GM12878 (cell line): ENCODE measurements at regions not wholly inside any gene's neighbourhood (a gene's known extent, or its start where the extent isn't known, plus 50 kb on each side); places are given as distances from the start of the nearest gene placed in this dataset.

Source experiments
- ATAC-seq: fragments of 200-7000 bp; cut with Tn5 transposase; 3 replicates; pipeline ENCODE4 v1.9.1; 2020; ENCODE audit warnings: mild to moderate bottlenecking, moderate library complexity
- BruUV-seq: library from RNA; stranded (reverse); fragments of 400-500 nt; replicated peaks from 2 replicates; lab custom pipeline; 2021; lab: Mats Ljungman, UMichigan
- CTCF ChIA-PET: fragments of 300-600 bp; sonication (Branson Sonifier 250); formaldehyde crosslinking; extraction: SDS; loops from one replicate; lab custom pipeline; 2021; ENCODE audit warnings: inconsistent platforms; lab: Yijun Ruan, JAX
- POLR2A ChIA-PET: fragments of 350-600 bp; formaldehyde crosslinking; extraction: SDS; loops from one replicate; lab custom pipeline; 2021; ENCODE audit warnings: inconsistent platforms; lab: Charles Lee
- RAD21 ChIA-PET: fragments of 300-600 bp; sonication (Branson Sonifier 250); formaldehyde crosslinking; loops from one replicate; lab custom pipeline; 2023; ENCODE audit warnings: antibody characterized with exemption; ENCODE audit not compliant: unreplicated experiment; lab: Charles Lee
- SMC1A ChIA-PET: fragments of 300-600 bp; sonication (Branson Sonifier 250); formaldehyde crosslinking; loops from one replicate; lab custom pipeline; 2023; ENCODE audit not compliant: unreplicated experiment, uncharacterized antibody; lab: Charles Lee
- DNase-seq: peaks from one replicate; pipeline ENCODE4 v3.0.0-alpha.2; 2011; ENCODE audit warnings: low read depth, low spot score
- FAIRE-seq: peaks from 3 replicates; lab custom pipeline; 2011; peaks lifted over from hg19 to GRCh38; lab: Jason Lieb, UNC
- H2AFZ ChIP-seq: 2 replicates; pipeline ENCODE4 v1.6.0; 2011; ENCODE audit warnings: low read depth, low read length, control low read depth; ENCODE audit not compliant: control insufficient read depth
- H3K27ac ChIP-seq: 2 replicates; pipeline ENCODE4 v1.5.1; 2011; ENCODE audit warnings: control low read depth; ENCODE audit not compliant: control insufficient read depth, insufficient read depth
- H3K27me3 ChIP-seq, 2 experiments: replicated peaks in 1 of 2; 2 replicates each; pipeline versions ENCODE4 v1.6.0 to v1.6.1; 2011; ENCODE audit warnings: low read length in 1 of 2; ENCODE audit not compliant: control insufficient read depth in 2 of 2, insufficient read depth in 2 of 2
- H3K36me3 ChIP-seq, 2 experiments: 2 replicates each; pipeline ENCODE4 v1.5.1; 2011; ENCODE audit warnings: low read length in 1 of 2; ENCODE audit not compliant: control insufficient read depth in 2 of 2, insufficient read depth in 2 of 2
- H3K4me1 ChIP-seq: 2 replicates; pipeline ENCODE4 v1.6.1; 2011; ENCODE audit warnings: mild to moderate bottlenecking, low read length, moderate library complexity, mixed read lengths; ENCODE audit not compliant: control insufficient read depth, insufficient read depth
- H3K4me2 ChIP-seq: 2 replicates; pipeline ENCODE4 v1.6.0; 2011; ENCODE audit warnings: control low read depth; ENCODE audit not compliant: control insufficient read depth, insufficient read depth
- H3K4me3 ChIP-seq: fragments of 200-600 bp; sonication (generic); 2 replicates; pipeline ENCODE4 v1.5.1; 2016
- H3K79me2 ChIP-seq: 2 replicates; pipeline ENCODE4 v1.6.0; 2011; ENCODE audit warnings: low read length; ENCODE audit not compliant: control insufficient read depth, insufficient read depth
- H3K9ac ChIP-seq: 2 replicates; pipeline ENCODE4 v1.8.0; 2011; ENCODE audit warnings: low read length, control low read depth, mixed read lengths; ENCODE audit not compliant: control insufficient read depth, insufficient read depth
- H3K9me3 ChIP-seq: replicated peaks from 3 replicates; pipeline ENCODE4 v1.5.1; 2011; ENCODE audit warnings: mild to moderate bottlenecking, low read length; ENCODE audit not compliant: control insufficient read depth, insufficient read depth
- H4K20me1 ChIP-seq: 2 replicates; pipeline ENCODE4 v1.6.0; 2011; ENCODE audit not compliant: control insufficient read depth, insufficient read depth
- CBX3 ChIP-seq: fragments of 200-600 bp; sonication (generic); IDR thresholded peaks from 2 replicates; pipeline ENCODE4 v1.6.1; 2016; ENCODE audit warnings: low read depth, borderline replicate concordance
- ESRRA ChIP-seq: IDR thresholded peaks from 2 replicates; pipeline ENCODE4 v1.6.1; 2012; ENCODE audit warnings: mild to moderate bottlenecking, low read length, improper control_type of control experiment
- JUND ChIP-seq: IDR thresholded peaks from 2 replicates; pipeline ENCODE4 v1.6.1; 2012; ENCODE audit warnings: low read depth, mild to moderate bottlenecking, low read length, improper control_type of control experiment, moderate library complexity
- MXI1 ChIP-seq: fragments of 150-350 bp; IDR thresholded peaks from 2 replicates; pipeline ENCODE4 v1.6.1; 2011; ENCODE audit warnings: low read depth, mild to moderate bottlenecking, inconsistent platforms, low read length, improper control_type of control experiment
- NFYA ChIP-seq: IDR thresholded peaks from 2 replicates; pipeline ENCODE4 v1.6.1; 2011; ENCODE audit warnings: low read depth, mild to moderate bottlenecking, low read length, improper control_type of control experiment, borderline replicate concordance
- NR2C1 ChIP-seq: fragments of 450-650 bp; IDR thresholded peaks from 2 replicates; pipeline ENCODE4 v1.6.1; 2017; ENCODE audit warnings: antibody characterized with exemption, mild to moderate bottlenecking, moderate library complexity
- RAD51 ChIP-seq: fragments of 450-650 bp; IDR thresholded peaks from 2 replicates; pipeline ENCODE4 v1.6.1; 2016; ENCODE audit warnings: moderate library complexity, mild to moderate bottlenecking, inconsistent platforms
- TAF1 ChIP-seq: IDR thresholded peaks from 2 replicates; pipeline ENCODE4 v1.6.1; 2011; ENCODE audit warnings: mild to moderate bottlenecking, low read depth, low read length, borderline replicate concordance
- TCF3 ChIP-seq: IDR thresholded peaks from 2 replicates; pipeline ENCODE4 v1.6.1; 2012; ENCODE audit warnings: low read depth, mild to moderate bottlenecking, low read length, borderline replicate concordance; ENCODE audit not compliant: insufficient read depth
- ZNF217 ChIP-seq: fragments of 450-650 bp; IDR thresholded peaks from 2 replicates; pipeline ENCODE4 v1.6.1; 2017; ENCODE audit warnings: antibody characterized with exemption, mild to moderate bottlenecking
- ZNF274 ChIP-seq: IDR thresholded peaks from one replicate; pipeline ENCODE4 v1.8.0; 2011; ENCODE audit not compliant: insufficient read length, insufficient read depth
- ZSCAN29 ChIP-seq: fragments of 450-650 bp; IDR thresholded peaks from 2 replicates; pipeline ENCODE4 v1.6.1; 2017; ENCODE audit warnings: mild to moderate bottlenecking, moderate library complexity
- WGBS: methylation state at CpG from one replicate; pipeline ENCODE4 v1.1.6; 2016; ENCODE audit warnings: low lambda C conversion rate; ENCODE audit not compliant: insufficient replicate concordance, insufficient coverage; ENCODE audit errors: missing lambda C conversion rate; 5-methylcytosine and 5-hydroxymethylcytosine counted together
- in situ Hi-C: fragments of 300-500 bp; cut with MboI; formaldehyde crosslinking; loops from 9 replicates; pipeline ENCODE4 v1.14.3; 2018; ENCODE audit warnings: mixed read lengths
- intact Hi-C: fragments of 100-400 bp; cut with micrococcal nuclease; formaldehyde crosslinking; loops from one replicate; pipeline ENCODE4 v1.14.2; 2022; ENCODE audit not compliant: unreplicated experiment
- TF ChIP-seq, protein P1 (sequence below): fragments of 450-650 bp; conservative IDR thresholded peaks from 2 replicates; pipeline ENCODE4 v1.6.1; 2017; ENCODE audit warnings: mild to moderate bottlenecking, moderate library complexity
- TF ChIP-seq, protein P2 (sequence below), 3 experiments: IDR thresholded peaks in 2 of 3; conservative IDR thresholded peaks in 1 of 3; 2 replicates each; pipeline ENCODE4 v1.5.1; 2011; ENCODE audit warnings: low read depth in 3 of 3, low read length in 3 of 3, mild to moderate bottlenecking in 3 of 3, control low read depth in 2 of 3, moderate library complexity in 2 of 3, inconsistent platforms in 1 of 3, mixed read lengths in 1 of 3; ENCODE audit not compliant: control insufficient read depth in 2 of 3, insufficient read depth in 1 of 3; ENCODE audit errors: extremely low read depth in 1 of 3
- TF ChIP-seq, protein P3 (sequence below): fragments of 450-650 bp; IDR thresholded peaks from 2 replicates; pipeline ENCODE4 v1.6.1; 2018; ENCODE audit warnings: borderline replicate concordance, mild to moderate bottlenecking; ENCODE audit not compliant: partially characterized antibody

GRCh38 chr6:78552435-78552834, 314.9 kb upstream of the IRAK1BP1 start:
- FAIRE-seq: no peak
- no peak overlapping the region for H3K27ac ChIP-seq
- no peak for ATAC-seq
- no TSS peak for BruUV-seq
- no peak overlapping the region for H2AFZ ChIP-seq
- H4K20me1 ChIP-seq: no peaks in the 10 kb centered on the region
- in situ Hi-C loops (no loop called here), intact Hi-C loops (no loop called here)
- H3K36me3 ChIP-seq: no peaks in the 10 kb centered on the region
- ChIA-PET RAD21 (no interaction called here), POLR2A (no interaction called here), CTCF (no interaction called here), SMC1A (no interaction called here)
- H3K4me3 ChIP-seq: no peak overlapping the region
- no peaks in the 10 kb centered on the region for H3K4me1 ChIP-seq
- WGBS: 16% methylated on average over 3 of the region's 3 CpGs
- H3K4me2 ChIP-seq: no peak overlapping the region
- no peak overlapping the region for H3K9ac ChIP-seq
- no peaks in the 10 kb centered on the region for H3K27me3 ChIP-seq
- TF ChIP-seq, protein P1, sequence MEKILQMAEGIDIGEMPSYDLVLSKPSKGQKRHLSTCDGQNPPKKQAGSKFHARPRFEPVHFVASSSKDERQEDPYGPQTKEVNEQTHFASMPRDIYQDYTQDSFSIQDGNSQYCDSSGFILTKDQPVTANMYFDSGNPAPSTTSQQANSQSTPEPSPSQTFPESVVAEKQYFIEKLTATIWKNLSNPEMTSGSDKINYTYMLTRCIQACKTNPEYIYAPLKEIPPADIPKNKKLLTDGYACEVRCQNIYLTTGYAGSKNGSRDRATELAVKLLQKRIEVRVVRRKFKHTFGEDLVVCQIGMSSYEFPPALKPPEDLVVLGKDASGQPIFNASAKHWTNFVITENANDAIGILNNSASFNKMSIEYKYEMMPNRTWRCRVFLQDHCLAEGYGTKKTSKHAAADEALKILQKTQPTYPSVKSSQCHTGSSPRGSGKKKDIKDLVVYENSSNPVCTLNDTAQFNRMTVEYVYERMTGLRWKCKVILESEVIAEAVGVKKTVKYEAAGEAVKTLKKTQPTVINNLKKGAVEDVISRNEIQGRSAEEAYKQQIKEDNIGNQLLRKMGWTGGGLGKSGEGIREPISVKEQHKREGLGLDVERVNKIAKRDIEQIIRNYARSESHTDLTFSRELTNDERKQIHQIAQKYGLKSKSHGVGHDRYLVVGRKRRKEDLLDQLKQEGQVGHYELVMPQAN: no peak
- TF ChIP-seq, protein P2, sequence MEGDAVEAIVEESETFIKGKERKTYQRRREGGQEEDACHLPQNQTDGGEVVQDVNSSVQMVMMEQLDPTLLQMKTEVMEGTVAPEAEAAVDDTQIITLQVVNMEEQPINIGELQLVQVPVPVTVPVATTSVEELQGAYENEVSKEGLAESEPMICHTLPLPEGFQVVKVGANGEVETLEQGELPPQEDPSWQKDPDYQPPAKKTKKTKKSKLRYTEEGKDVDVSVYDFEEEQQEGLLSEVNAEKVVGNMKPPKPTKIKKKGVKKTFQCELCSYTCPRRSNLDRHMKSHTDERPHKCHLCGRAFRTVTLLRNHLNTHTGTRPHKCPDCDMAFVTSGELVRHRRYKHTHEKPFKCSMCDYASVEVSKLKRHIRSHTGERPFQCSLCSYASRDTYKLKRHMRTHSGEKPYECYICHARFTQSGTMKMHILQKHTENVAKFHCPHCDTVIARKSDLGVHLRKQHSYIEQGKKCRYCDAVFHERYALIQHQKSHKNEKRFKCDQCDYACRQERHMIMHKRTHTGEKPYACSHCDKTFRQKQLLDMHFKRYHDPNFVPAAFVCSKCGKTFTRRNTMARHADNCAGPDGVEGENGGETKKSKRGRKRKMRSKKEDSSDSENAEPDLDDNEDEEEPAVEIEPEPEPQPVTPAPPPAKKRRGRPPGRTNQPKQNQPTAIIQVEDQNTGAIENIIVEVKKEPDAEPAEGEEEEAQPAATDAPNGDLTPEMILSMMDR (IDR thresholded peaks at IDR 0.05 in 2 of 3, conservative IDR thresholded peaks at IDR 0.05 in 1 of 3; ENCODE audit: control insufficient read depth in 2 of 3, extremely low read depth in 1 of 3, insufficient read depth in 1 of 3, low read depth in 3 of 3, low read length in 3 of 3): no peak
- TF ChIP-seq ZSCAN29 (no peak), MXI1 (no peak), ZNF274 (no peak), TCF3 (no peak), ZNF217 (no peak), NR2C1 (no peak), RAD51 (no peak), TAF1 (no peak), ESRRA (no peak), NFYA (no peak), CBX3 (no peak), JUND (no peak)
- TF ChIP-seq, protein P3, sequence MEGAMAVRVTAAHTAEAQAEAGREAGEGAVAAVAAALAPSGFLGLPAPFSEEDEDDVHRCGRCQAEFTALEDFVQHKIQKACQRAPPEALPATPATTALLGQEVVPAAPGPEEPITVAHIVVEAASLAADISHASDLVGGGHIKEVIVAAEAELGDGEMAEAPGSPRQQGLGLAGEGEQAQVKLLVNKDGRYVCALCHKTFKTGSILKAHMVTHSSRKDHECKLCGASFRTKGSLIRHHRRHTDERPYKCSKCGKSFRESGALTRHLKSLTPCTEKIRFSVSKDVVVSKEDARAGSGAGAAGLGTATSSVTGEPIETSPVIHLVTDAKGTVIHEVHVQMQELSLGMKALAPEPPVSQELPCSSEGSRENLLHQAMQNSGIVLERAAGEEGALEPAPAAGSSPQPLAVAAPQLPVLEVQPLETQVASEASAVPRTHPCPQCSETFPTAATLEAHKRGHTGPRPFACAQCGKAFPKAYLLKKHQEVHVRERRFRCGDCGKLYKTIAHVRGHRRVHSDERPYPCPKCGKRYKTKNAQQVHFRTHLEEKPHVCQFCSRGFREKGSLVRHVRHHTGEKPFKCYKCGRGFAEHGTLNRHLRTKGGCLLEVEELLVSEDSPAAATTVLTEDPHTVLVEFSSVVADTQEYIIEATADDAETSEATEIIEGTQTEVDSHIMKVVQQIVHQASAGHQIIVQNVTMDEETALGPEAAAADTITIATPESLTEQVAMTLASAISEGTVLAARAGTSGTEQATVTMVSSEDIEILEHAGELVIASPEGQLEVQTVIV: no peak
- H3K79me2 ChIP-seq: no peaks in the 10 kb centered on the region
- DNase-seq: no peak
- H3K9me3 ChIP-seq: no peaks in the 10 kb centered on the region; the same call in 2 of the 3 replicates
